Activated naive CD4-positive, alpha-beta T cell treated with anti-CD3 and anti-CD28 coated beads, Interleukin-2, amount 50 U/mL, for 72 hours (primary cell): ENCODE measurements at regions not wholly inside any gene's neighbourhood (a gene's known extent, or its start where the extent isn't known, plus 50 kb on each side); places are given as distances from the start of the nearest gene placed in this dataset.

ENCODE experiments used
- ATAC-seq, 2 donors: fragments of 150-1000 bp; cut with Tn5 transposase; 2 replicates each; pipeline ENCODE4 v1.10.0; 2021; ENCODE audit warnings: mild to moderate bottlenecking in 2 of 2, moderate library complexity in 2 of 2
- DNase-seq, 2 donors: peaks; one replicate each; pipeline ENCODE4 v3.0.0; 2021 to 2022; ENCODE audit warnings: low spot score in 2 of 2
- H3K27ac Mint-ChIP-seq, 2 donors: one replicate each; pipeline ENCODE4 v1.8.0; 2022; ENCODE audit warnings: mild to moderate bottlenecking in 2 of 2, mixed read lengths in 2 of 2
- H3K36me3 Mint-ChIP-seq, 2 donors: one replicate each; pipeline ENCODE4 v1.8.0; 2022; ENCODE audit warnings: mixed read lengths in 2 of 2
- H3K9me3 Mint-ChIP-seq, 2 donors: one replicate each; pipeline ENCODE4 v1.8.0; 2022; ENCODE audit warnings: mixed read lengths in 2 of 2

DNA sequence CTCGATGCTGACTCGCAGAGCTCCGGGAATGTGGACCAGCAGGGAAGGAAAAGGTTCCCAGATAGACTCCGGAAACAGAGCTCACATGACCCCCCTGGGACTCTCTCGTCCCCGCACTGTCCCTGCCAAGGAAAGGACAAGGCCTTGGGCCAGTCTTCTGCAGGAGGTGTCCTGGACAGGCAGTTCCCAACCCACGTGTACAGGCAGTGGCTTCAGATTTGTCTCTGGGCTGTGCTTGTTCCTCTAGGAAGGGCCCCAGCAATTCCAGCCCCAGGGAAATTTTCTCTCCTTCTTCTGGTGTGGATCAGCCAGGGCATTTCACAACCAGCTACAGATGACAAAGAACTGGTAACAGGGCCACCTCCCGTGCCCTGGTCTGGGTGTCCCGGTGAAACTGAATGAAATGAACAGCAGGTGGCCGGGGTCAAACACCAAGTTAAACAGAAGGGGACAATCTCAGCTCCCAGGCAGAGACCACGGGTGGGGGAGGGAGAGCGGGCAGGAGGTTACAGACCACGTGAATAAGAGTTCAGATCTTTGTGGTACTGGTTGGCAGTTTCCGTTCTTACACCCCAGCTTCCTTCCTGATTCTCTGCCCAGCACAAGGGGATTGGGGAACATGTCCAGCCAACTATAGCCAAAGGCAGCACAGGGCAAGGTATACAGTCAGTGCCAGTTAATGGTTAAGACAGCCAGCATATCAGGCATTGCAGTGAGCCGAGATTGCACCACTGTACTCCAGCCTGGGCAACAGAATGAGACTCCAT lies 52.2 kb upstream of the CAB39 start:
- Mint-ChIP-seq H3K27ac (peak overlapping the region; percentile 98 to 99), H3K36me3 (peaks cover 0 to 6% of the 10 kb centered on the region in 2 donors), H3K9me3 (no peaks in the 10 kb centered on the region)
- DNase-seq = peak; percentile 42 to 77
- ATAC-seq = peak in 1 of 2 donors; percentile 8

DNA sequence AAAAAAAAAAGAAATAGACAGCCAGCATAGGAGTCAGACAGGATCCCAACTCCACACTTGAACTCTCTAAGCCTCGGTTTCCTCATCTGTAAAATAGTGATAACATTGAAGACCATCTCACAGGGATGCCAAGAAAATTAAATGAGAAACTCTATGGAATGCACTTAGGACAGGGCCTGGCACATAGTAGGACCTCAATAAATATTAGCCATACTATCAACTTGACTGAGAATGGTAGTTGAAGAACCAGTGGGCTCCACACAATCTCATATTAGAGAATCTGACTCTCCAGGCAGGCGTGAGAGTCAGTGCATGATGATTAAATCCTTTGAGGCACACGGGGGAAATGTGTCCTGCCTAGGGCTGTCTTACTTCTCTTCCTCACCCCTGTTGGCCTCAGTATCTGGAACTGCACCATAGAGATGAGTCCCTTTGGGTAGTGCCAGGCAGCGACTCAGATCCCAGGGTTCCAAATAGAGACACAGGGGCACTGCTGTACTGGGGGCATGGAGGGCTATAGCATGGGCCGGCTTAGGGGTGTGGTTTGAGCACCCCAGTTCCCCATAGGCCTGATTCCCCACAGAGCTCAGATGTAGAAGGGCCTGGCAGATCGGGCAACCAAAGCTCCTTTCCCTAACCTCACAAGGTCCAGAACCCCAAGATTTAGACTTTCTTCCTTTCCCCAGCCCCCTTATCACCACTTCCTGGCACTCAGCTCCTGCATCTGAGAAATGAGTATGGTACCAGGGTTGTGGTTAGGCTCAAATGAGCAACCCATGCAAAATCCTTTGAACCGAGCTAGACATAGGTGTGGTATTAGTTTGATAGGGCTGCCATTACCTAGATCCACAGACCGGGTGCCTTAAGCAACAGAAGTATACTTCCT lies 51.3 kb upstream of the CAB39 start:
- Mint-ChIP-seq H3K36me3 (peaks cover 0 to 6% of the 10 kb centered on the region in 2 donors), H3K27ac (peak overlapping the region; percentile 98 to 99), H3K9me3 (no peaks in the 10 kb centered on the region)
- ATAC-seq (peak; percentile 65 to 70), DNase-seq (peak; percentile 57 to 76)
